Activated CD8-positive, alpha-beta memory T cell treated with anti-CD3 and anti-CD28 coated beads for 24 hours (primary cell): ENCODE measurements at regions not wholly inside any gene's neighbourhood (a gene's known extent, or its start where the extent isn't known, plus 50 kb on each side); places are given as distances from the start of the nearest gene placed in this dataset.

Source experiments
- DNase-seq: peaks from one replicate; pipeline ENCODE4 v3.0.0-alpha.2; 2020

DNA sequence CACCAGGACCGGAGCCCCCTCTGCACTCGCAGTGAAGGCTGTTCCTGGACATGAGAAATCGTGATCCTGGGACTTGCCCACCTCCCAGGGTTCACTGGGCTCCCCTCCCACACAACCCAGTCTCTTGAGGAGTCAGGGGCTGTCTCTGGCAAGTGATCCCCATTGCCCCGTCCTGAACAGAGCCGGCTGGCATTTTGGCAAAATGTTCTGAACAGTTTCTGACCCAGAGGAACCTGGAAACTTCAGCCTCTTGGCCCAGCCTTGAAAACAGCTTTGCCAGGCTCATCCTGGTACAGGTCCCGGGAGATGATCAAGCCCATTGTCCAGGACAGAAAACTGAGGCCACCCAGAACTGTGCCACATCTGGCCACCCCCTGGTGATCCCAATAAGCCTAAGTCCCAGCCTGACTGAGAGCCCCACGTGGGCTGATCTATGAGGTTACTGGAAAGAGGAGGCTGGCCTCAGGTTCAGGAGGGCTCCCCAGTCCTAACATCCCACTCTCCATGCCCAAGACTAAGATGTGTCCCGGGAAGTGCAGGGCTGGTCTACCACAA lies 115.7 kb downstream of the OAT start:
- DNase-seq = no peak

- DNase-seq = no peak
Observed at GRCh38 chr10:124301736-124302135, 117.0 kb downstream of the OAT start.

DNA sequence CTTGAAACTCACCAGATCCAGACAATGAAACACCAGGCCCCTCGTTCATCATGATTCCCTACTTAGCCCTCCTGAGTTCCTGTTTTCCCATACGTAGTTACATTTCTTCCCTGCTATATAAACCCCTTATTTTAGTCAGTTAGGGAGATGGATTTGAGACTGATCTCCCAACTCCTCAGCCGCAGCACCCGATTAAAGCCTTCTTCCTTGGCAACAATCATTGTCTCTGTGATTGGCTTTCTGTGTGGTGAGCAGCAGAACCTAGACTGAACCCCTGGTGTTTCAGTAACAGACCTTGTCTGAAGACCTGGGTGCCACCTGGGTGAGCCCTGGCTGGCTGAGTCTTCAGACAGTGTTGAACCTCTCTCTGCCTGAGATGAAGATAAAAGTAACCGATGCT lies 118.0 kb downstream of the OAT start:
- DNase-seq = no peak

DNA sequence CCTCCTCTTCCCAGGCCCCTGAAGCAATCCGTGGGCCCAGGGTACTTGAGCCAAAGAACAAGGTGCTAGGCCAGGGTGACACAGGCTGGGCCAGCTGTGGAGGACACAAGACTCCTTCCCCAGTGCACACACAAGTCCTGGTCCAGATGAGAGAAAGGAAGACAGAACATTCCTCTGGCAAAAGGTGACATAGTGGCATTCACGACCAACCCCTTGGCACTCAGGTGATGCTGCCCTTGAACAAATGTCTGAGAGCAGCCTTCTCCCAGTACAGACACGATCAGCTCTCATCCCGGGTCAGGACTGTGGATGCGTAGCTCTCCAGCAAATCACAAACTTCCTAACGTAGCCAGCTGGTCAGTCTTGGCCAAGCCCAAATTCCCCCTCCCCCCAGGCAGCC lies 118.5 kb downstream of the OAT start:
- DNase-seq = no peak

DNA sequence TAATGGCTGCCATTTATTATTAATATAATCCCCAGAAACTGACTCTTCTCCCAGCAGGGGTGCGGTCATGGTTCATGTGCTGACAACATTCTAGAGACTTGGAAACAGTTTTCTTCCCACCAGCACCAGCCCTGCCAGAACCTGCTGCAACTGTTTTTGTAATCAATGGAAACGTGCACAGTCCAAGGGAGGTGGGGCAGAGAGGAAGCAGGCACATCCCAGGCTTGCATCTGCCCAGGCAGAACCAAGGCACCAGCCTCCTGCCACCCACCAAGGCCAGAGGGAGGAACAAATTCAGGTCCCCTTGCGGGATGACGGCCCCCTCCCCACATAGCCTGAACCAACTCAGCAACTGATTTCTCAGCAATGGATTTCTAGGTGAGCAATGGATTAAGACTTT lies 119.0 kb downstream of the OAT start:
- DNase-seq = no peak

DNA sequence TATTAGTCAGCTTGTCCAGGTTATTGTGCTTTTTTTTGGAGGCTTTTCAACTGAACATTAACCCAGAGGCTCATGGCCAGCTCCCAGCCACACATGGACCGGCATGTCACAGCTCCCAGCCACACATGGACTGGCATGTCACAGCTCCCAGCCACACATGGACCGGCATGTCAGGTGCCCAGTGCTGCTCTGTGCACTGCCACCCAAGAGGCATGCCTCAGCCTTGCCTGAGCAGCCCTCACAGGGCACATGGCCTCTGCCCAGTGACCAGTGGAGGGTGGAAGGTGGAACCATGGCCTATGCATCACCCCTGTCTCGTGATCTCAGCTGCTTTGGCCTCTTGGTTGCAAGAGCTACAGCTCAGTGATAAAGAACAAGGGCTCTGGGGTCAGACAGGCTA lies 119.8 kb downstream of the OAT start:
- DNase-seq = peak; percentile 41

GRCh38 chr10:124296813-124297788 lies 121.6 kb downstream of the OAT start:
- no peak for DNase-seq

DNA sequence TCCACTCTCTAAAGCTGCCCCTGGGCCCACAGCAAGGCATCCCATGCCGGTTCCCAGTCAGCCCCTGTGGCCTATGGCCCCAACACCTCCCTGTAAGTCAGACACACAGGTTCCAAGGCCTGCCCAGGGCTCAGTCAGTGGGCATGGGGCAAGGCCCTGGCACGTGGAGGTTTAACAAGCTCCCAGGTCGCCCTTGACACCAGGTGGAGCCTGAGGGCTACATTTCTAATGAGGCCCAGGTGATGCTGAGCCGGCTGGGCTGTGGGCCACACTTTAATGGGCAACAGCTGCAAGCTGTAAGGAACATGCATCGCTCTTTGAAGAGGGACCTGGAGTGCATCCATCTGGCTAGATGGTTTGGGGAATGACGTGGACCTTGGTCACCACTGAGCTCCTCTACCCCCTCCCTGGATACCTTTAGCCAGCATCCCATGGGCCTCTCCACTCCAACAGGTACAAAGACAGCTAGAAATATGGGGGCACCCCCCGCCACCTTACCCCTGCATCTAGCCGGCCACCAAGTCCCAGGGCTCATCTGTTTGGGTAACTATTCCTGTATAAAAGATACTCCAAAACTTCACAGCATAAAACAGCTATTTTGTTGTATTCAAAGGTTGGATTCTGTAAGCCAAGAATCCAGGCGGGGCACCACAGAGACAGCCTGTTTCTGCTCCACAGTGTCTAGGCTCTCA lies 122.5 kb downstream of the OAT start:
- DNase-seq = no peak

GRCh38 chr10:124294811-124295770 lies 123.6 kb downstream of the OAT start:
- peak; percentile 37 for DNase-seq

- peak; percentile 28 for DNase-seq
Observed at GRCh38 chr10:124293616-124294449, 124.9 kb downstream of the OAT start.

- DNase-seq = peak; percentile 32
Observed at GRCh38 chr10:124292911-124293615, 125.7 kb downstream of the OAT start.

GRCh38 chr10:124291001-124291701 lies 127.6 kb downstream of the OAT start:
- DNase-seq = peak; percentile 47

DNA sequence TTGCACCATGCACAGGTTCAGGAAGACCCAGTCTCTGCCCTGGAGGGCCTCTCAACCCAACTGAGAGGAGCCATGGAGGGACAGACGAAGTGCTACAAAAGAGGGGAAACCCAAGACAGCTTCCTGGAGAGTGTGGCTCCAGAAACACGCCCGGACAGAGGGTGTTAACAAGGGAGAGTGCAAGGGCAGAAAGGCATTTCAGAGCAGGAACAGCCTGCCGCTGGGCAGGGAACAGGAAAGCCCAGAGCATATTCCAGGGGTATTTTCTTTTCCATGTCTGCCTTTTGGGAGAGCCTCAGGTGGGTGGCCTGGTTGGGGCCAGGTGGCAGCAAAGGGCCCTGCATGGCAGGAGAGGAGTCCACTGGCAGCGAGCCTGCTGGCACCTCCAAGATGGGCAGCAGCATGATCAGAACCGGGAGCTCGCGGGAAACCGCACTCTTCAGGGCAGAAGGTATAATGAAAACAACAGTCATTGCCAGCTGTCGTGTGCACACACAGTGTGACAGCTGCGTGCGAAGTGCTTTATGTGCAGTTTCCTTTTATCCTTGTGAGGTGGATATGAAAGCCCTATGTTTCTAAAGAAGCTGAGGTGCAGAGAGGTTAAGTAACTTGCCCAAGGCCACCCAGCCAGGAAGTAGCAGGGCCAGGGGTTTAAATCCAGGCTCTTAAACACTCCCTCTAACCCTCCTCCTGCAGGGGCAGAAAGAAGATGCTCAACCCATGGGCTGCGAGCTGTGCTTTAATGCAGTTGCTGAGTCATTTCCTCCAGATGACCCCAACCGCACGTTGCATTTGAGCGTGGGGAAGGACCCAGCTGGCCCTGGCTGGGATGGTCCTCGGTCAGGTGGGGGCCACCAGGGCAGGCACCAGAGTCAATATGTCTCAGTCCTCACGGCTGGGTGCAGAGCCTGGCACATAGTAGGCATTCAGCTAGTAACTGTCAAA lies 128.6 kb downstream of the OAT start:
- peak; percentile 41 for DNase-seq

GRCh38 chr10:124288928-124289850 lies 129.5 kb downstream of the OAT start:
- no peak for DNase-seq

DNA sequence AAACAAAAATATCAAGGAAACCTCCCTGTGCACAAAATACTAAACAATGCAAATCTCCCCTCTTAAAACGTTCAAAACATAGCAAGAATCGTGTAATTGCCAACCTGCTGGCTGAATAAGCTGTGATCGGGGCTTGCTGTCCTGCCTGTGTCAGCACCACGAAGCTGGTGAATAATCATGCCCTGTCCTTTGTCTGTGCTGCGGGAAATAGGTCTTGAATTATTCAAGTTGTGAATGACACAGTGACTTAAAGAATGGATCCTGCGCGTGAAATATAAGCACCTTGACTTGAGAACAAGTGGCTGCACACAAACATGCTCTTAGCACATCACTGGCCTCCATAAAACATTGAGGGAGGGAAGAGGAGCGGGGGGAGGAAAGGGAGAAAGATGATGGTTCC lies 130.2 kb downstream of the OAT start:
- no peak for DNase-seq

DNA sequence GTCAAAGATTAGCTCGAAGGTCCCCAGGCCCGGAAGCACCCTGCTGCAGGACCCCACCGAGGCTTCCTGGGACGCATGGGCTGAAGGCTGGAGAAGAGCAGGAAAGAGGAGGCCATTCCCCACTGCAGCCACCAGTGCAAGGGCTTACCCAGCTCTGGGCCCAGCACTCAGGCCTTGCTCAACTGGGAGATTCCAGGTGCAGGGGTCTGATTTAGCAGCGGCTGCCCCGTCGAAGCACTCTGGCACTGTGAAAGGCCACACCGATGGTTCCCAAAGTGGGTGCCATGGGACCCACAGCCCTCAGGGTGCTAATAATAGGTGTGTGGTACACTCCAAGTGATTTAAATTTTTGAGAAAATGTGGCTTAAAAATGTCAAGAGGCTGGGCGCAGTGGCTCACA lies 130.9 kb downstream of the OAT start:
- DNase-seq = no peak

DNA sequence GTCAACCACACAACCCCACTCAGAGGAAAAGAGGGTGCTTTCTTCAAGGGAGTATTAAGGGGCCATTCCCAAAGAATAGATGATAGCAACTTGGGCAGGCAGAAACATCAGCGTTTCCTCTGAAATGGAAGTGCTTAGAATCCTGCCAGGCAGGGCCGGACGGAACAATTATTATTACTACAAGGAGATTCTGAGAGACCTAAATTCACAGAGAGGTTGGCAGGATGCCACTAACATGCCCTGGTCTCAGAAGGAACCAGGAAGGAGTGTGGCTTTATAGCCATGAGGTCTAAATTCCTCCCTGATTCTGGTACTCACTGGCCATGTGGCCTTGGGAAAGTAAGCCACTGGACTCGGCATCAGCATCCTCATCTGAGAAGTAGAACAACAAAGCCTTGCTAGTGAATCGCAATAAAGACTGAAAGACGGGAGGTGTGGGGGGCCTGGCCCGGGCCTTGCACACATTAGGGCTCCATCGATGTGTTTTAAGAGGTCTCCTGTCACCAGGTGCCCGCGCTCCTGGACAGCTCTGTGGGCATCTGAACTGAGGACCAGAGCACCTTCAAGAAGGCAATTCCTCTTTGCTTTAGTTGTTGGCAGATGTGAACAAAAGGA lies 131.5 kb downstream of the OAT start:
- DNase-seq = no peak

DNA sequence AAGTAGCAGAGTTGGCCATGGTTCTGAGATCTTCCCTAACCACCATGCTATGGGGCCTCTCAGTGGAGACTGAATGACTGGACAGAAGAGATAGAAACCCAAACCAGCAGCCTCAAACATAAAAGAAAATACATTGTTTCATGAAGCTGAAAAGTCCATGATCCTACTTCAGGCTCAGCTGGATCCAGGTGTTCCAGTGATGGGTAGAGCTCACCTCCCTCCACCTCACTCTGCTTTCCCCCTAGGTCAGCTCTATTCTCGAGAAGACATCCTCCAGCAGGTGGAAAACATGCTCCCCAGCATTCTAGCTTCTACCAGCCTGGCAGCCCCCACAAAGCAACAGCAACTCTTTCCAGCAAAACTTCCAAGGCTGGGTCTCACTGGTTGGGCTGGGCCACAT lies 132.1 kb downstream of the OAT start:
- DNase-seq = no peak
